ENCODE measurements at regions not wholly inside any gene's neighbourhood (a gene's known extent, or its start where the extent isn't known, plus 50 kb on each side); places are given as distances from the start of the nearest gene placed in this dataset.

GRCh38 chr14:76644855-76645518 lies 116.3 kb upstream of the VASH1 start:
- in situ Hi-C loops (cut with HindIII; ENCODE audit: low pct_ligation_motif_present, low sequenced_read_pairs): no loop called here
- DNase-seq: peak; percentile 18
- Histone ChIP-seq H3K4me3 (ENCODE audit: low read depth, low read length) (no peak overlapping the region), H3K27ac (no peak overlapping the region), H3K27me3 (replicated peaks) (no peaks in the 10 kb centered on the region), H3K36me3 (replicated peaks) (no peaks in the 10 kb centered on the region)
- TF ChIP-seq CTCF (IDR thresholded peaks at IDR 0.05; ENCODE audit: low read depth, low read length, missing control alignments): peak; percentile 71

GRCh38 chr14:76647697-76648298 lies 113.5 kb upstream of the VASH1 start:
- Histone ChIP-seq H3K36me3 (replicated peaks) (no peaks in the 10 kb centered on the region), H3K4me3 (ENCODE audit: low read depth, low read length) (no peak overlapping the region), H3K27me3 (replicated peaks) (no peaks in the 10 kb centered on the region), H3K27ac (no peak overlapping the region)
- in situ Hi-C loops (cut with HindIII; ENCODE audit: low pct_ligation_motif_present, low sequenced_read_pairs): no loop called here
- DNase-seq: peak; percentile 29
- peak; percentile 93 for TF ChIP-seq CTCF (IDR thresholded peaks at IDR 0.05; ENCODE audit: low read depth, low read length, missing control alignments)

- in situ Hi-C loops (cut with HindIII; ENCODE audit: low pct_ligation_motif_present, low sequenced_read_pairs): no loop called here
- no peak for TF ChIP-seq CTCF (IDR thresholded peaks at IDR 0.05; ENCODE audit: low read depth, low read length, missing control alignments)
- Histone ChIP-seq H3K27ac (no peak overlapping the region), H3K36me3 (replicated peaks) (no peaks in the 10 kb centered on the region), H3K27me3 (replicated peaks) (no peaks in the 10 kb centered on the region), H3K4me3 (ENCODE audit: low read depth, low read length) (no peak overlapping the region)
- DNase-seq: no peak
Measured at GRCh38 chr14:76651410-76652055, 109.7 kb upstream of the VASH1 start.

GRCh38 chr14:76653875-76654572 lies 107.2 kb upstream of the VASH1 start:
- H3K27ac ChIP-seq: no peak overlapping the region
- no peak overlapping the region for H3K4me3 ChIP-seq (ENCODE audit: low read depth, low read length)
- TF ChIP-seq CTCF (IDR thresholded peaks at IDR 0.05; ENCODE audit: low read depth, low read length, missing control alignments): no peak
- no peaks in the 10 kb centered on the region for H3K27me3 ChIP-seq (replicated peaks)
- DNase-seq: no peak
- in situ Hi-C loops (cut with HindIII; ENCODE audit: low pct_ligation_motif_present, low sequenced_read_pairs): no loop called here
- H3K36me3 ChIP-seq (replicated peaks): no peaks in the 10 kb centered on the region

- no peak for TF ChIP-seq CTCF (IDR thresholded peaks at IDR 0.05; ENCODE audit: low read depth, low read length, missing control alignments)
- Histone ChIP-seq H3K36me3 (replicated peaks) (no peaks in the 10 kb centered on the region), H3K4me3 (ENCODE audit: low read depth, low read length) (no peak overlapping the region), H3K27ac (no peak overlapping the region), H3K27me3 (replicated peaks) (no peaks in the 10 kb centered on the region)
- no peak for DNase-seq
- in situ Hi-C loops (cut with HindIII; ENCODE audit: low pct_ligation_motif_present, low sequenced_read_pairs): no loop called here
Measured at GRCh38 chr14:76654573-76655108, 106.6 kb upstream of the VASH1 start.
